ES-I3 (cell line): ENCODE measurements at regions not wholly inside any gene's neighbourhood (a gene's known extent, or its start where the extent isn't known, plus 50 kb on each side); places are given as distances from the start of the nearest gene placed in this dataset.
"Not testable (repeated sequence)": the region's sequence is repeated elsewhere in the genome, so short reads cannot be mapped to it uniquely, and the experiment has no call there.

Source experiments
- H3K36me3 ChIP-seq: 2 replicates; pipeline ENCODE4 v1.6.1; 2013; ENCODE audit warnings: mild to moderate bottlenecking, low read length, control low read depth, moderate library complexity; ENCODE audit not compliant: insufficient read depth
- H3K4me1 ChIP-seq: 2 replicates; pipeline ENCODE4 v1.6.1; 2013; ENCODE audit warnings: mild to moderate bottlenecking, control low read depth, low read length; ENCODE audit not compliant: insufficient read depth
- H3K9ac ChIP-seq: 2 replicates; pipeline ENCODE4 v1.6.1; 2013; ENCODE audit warnings: low read depth, mild to moderate bottlenecking, low read length, moderate library complexity
- H3K9me3 ChIP-seq: 2 replicates; pipeline ENCODE4 v1.6.1; 2013; ENCODE audit warnings: mild to moderate bottlenecking, low read length, moderate library complexity; ENCODE audit not compliant: control insufficient read depth, insufficient read depth

DNA sequence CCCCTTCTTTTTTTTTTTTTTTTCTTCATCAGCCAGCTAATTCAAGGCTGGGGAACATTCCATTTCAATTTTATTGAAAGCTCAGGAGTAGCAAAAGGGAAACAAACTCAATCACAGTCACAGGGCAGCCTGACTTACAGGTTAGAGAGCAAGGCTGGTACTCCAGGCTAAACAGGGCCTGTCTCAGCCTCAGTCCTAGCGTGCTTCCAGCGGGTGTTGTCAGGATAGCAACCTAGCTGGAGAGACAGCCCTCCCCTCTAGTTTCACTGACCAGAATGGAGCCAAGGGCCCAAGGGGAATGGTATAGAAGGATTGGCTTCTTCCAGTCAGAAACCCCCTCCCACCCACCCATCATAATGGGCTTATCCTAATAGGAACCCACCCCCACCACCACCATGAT lies 132.9 kb downstream of the PXDC1 start:
- no peaks in the 10 kb centered on the region for H3K36me3 ChIP-seq
- peaks cover 2% of the 10 kb centered on the region; the same call in 1 of the 2 replicates for H3K4me1 ChIP-seq
- no peak overlapping the region for H3K9ac ChIP-seq
- H3K9me3 ChIP-seq: no peaks in the 10 kb centered on the region

DNA sequence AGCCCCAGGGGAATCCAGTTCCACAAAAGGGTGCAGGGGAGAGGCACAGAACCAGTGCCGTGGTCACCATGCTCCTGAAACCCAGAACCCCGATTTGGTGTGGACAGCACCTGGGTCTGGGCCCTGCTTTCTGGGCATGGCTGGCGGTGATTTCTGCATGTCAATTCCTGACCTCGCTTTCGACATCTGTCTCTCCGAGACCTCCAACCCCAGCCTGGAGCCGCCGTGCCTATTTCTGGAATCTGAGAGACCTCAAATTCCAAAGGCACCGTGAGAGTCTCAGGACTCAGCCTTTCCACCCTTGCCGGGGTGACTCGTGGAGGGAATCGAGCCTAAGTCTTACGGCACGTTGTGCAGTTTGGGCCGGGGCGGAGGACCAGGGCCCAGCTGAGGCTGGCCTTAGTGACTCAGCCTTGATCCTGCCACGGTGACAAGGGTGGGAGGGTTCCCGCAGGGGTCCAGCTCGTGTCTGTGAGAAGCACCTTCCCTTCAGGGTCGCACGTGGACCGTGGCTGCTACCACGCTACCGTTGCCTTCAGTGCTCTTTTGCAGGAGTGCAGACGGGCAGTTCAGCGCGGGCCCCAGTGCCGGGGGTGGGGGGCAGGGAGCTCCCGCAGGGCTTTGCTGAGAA lies 133.7 kb downstream of the PXDC1 start:
- Histone ChIP-seq H3K9ac (no peak overlapping the region), H3K9me3 (no peaks in the 10 kb centered on the region)

DNA sequence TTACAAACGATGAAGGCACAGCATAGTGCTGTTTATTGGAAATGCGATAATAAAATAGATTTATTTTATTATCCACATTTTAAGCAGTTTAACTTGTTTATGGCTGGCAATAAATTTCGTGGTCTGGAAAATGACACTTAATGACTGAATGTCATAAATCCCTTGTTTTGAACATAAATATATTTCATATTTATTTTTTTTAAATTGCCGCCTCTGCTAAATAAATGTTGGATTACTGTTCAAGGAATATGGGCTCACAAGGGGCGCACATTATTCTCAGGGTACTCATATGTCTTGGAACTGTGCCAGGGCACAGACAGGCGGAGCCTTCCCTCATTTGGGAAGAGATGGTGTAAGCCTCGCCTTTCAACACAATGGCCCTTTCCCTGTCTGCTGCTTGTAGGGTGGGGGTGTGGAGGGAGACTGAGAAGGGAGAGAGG lies 134.3 kb downstream of the PXDC1 start:
- Histone ChIP-seq H3K36me3 (no peaks in the 10 kb centered on the region), H3K9me3 (no peaks in the 10 kb centered on the region), H3K4me1 (peaks cover 5% of the 10 kb centered on the region), H3K9ac (no peak overlapping the region)

More for the DNA sequence above, 133.7 kb downstream of the PXDC1 start:
- no peaks in the 10 kb centered on the region for H3K36me3 ChIP-seq
- H3K4me1 ChIP-seq: no peaks in the 10 kb centered on the region

DNA sequence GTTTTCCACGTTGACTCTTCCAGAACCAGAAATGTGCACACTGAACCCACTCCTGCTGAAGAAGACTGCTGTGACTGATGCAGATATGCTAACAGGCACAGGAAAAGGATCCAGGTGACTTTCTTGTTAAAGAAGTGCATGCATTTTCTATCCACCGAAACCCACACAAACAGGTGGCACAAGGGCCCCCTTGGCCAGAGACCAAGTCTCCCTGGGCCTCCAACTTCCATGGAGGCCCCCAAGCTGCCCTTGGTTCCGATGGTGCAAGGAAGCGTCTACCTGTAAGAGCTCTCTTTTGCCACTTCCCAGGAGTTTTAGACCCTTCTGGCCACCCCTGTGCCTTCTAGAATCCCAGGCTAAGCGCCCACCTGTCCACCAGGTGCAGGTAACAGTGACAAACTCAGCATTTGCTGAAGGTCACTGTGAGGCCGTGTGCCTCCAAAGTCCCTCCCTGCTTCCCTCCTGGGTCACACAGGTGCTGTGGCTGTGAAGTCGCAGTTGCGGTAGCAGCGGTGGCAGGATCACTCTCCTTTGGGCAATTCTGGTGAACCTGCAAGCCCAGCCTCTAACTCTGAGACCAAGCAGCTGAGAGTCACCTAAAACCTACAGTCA lies 134.8 kb downstream of the PXDC1 start:
- Histone ChIP-seq H3K4me1 (peaks cover 7% of the 10 kb centered on the region), H3K9ac (no peak overlapping the region), H3K9me3 (no peaks in the 10 kb centered on the region), H3K36me3 (no peaks in the 10 kb centered on the region)

DNA sequence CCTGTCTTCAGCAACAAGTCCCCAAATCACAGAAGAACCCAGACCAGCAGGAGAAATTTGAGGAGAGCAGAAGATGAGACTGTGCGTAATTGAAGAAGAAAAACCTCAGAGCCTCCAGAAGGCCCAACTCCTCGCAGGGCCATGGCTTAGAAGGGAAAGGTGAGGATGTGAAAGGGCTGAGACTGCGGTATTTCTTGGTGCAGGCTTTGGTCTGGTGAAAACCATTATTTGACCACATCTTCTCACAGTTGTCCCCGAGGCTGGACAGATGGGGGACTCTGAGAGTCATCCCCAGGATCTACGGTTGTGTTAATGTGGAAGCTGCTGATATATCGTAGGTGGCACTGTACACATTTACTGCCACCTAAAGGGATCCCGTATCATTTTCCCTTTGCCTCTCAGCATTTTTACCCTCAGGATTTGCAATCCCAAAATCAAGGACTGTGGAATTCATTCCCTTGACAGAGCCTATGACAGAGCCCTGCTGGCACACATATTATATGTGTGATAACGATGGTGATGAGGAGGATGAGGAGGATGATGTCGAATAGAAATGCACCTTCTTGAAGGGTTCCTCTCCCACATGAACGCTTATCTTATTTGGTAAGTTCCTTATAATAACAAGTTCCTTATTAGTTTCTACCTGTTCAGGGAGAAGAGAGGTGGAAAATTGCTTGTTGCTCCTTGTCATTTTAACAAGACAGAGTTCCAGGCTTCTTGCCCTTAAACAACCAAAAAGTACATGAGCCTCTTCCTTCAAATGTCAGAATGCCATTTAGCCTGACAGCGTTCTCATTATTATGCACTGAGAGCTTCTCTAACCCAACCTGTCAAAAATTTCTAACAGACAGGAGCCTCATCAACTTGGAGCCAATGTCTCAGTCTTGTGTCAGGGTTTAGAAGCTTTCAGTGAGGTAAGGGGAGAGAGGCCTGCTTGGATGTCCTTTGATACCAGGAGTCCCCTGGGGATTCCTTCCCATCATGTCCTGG lies 135.8 kb downstream of the PXDC1 start:
- H3K9me3 ChIP-seq: no peaks in the 10 kb centered on the region
- peaks cover 7% of the 10 kb centered on the region for H3K4me1 ChIP-seq

DNA sequence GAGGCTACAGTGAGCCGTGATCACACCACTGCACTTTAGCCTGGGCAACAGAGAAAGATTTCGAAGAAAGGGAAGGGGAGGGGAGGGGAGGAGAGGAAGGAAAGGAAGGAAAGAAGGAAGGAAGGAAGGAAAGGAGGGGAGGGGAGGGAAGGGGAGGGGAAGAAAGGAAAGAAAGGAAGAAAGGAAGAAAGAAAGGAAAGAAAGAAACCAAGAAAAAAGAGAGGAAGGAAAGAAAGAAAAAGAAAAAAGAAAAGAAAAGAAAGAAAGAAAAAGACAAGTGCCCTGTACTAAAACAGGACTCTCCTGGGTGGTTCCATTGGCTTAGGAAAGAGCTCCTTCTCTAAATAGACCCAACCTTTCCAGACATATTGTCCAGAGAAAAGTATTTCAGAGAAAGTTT lies 136.6 kb downstream of the PXDC1 start:
- H3K9ac ChIP-seq: no peak overlapping the region
- peaks cover 7% of the 10 kb centered on the region for H3K4me1 ChIP-seq
- H3K9me3 ChIP-seq: no peaks in the 10 kb centered on the region
- no peaks in the 10 kb centered on the region for H3K36me3 ChIP-seq

More for the DNA sequence above, 135.8 kb downstream of the PXDC1 start:
- Histone ChIP-seq H3K9ac (no peak overlapping the region), H3K36me3 (no peaks in the 10 kb centered on the region)

DNA sequence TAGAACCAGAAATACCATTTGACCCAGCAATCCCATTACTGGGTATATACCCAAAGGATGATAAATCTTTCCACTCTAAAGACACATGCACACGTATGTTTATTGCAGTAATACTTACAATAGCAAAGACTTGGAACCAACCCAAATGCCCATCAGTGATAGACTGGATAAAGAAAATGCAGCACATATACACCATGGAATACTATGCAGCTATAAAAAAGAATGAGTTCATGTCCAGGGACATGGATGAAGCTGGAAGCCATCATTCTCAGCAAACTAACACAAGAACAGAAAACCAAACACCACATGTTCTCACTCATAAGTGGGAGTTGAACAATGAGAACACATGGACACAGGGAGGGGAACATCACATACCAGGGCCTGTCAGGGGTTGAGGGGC lies 137.9 kb downstream of the PXDC1 start:
- H3K9me3 ChIP-seq, H3K4me1 ChIP-seq, H3K9ac ChIP-seq, H3K36me3 ChIP-seq: not testable (repeated sequence)

DNA sequence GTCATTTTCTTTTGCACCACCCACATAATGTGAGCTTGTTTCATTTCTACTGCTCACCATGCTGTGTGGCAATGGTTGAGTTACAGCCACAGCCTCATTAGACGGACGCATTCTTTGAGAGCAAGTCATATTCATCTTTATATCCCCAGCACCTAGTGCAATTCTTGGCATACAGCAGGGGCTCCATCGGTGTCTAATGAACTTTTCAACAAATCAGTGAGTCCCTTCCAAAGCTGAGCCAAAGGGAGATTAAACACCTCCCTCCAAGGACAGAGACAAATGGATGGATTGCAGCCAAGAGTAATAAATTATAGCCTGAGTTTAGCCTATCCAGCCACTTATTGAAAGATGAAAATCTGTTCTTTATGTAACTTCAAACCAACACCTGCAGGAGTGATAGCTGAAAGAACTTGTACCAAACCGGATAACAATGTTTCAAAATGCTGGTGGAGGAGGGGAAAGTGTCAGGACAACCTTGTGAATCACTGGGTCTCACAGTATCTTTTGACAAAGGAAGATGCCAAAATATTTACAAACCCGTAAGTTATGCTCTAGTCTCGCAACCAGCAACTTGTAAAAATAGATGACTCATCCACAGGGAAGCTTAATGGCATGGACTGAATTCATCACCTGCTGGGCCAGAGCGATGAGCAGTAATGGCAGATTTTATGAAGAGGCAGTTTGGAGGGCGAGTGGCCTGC lies 139.0 kb downstream of the PXDC1 start:
- Histone ChIP-seq H3K4me1 (peaks cover 7% of the 10 kb centered on the region), H3K9ac (no peak overlapping the region), H3K36me3 (no peaks in the 10 kb centered on the region), H3K9me3 (no peaks in the 10 kb centered on the region)

DNA sequence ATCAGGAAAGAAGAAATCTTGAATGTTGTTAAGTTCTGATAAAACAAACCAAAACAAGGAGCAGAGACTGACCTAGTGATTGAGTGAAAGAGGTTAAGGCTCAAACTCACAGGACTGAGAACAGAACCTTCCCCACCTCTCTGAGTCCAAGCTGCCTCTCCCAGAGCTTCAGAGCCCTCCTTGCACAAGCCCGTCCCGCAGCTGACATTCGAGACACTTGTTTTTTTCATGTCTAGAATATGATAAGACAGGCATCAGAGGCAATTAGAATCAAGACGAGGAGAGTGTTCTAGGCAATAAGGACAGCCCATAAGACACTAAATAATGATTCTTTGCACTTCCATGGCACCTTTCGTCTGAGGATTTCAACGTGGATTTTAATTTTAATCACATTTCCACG lies 140.6 kb downstream of the PXDC1 start:
- peaks cover 7% of the 10 kb centered on the region for H3K4me1 ChIP-seq

DNA sequence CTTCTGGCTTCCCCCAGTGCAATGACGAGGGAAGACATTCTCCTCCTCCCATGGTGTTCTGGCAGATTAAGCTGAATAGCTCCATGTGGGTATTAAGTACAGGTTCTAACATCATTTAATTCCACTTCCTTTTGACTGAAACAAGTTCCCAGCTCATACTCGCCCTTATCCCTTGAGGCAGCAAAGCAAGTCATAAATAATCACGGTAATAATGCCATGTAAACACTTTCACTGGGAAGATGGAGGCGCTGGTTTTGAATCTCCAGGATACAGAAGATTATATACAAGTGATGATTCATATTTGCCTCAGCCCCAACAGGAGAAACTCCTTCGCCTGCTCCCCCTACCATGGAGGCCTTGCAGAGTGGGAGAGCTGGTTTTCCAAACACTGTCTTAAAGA lies 141.3 kb downstream of the PXDC1 start:
- peaks cover 7% of the 10 kb centered on the region for H3K4me1 ChIP-seq
- no peaks in the 10 kb centered on the region for H3K36me3 ChIP-seq
- no peak overlapping the region for H3K9ac ChIP-seq
- H3K9me3 ChIP-seq: no peaks in the 10 kb centered on the region

More for the DNA sequence above, 140.6 kb downstream of the PXDC1 start:
- H3K9me3 ChIP-seq: no peaks in the 10 kb centered on the region
- H3K9ac ChIP-seq: no peak overlapping the region
- no peaks in the 10 kb centered on the region for H3K36me3 ChIP-seq

DNA sequence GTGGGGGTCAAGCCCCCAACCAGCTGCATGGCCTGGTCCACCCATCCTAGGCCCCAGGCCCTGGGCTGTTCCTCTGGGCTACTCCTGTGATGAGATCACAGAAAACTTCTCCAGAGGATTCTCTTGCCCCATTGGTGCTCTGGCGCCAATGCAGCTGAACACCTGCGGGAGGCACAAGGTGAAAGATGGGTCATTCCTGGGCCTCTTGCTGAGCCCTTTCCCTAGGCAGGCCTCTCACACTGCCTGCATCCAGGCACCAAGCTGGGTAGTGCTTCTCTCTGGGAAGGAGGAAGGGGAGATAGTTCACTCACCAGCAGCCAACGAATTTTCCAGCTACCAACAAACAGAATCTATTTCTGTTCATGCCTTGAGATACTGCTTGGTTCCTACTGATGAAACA lies 142.1 kb downstream of the PXDC1 start:
- Histone ChIP-seq H3K36me3 (no peaks in the 10 kb centered on the region), H3K9ac (no peak overlapping the region), H3K9me3 (no peaks in the 10 kb centered on the region), H3K4me1 (peaks cover 7% of the 10 kb centered on the region)

DNA sequence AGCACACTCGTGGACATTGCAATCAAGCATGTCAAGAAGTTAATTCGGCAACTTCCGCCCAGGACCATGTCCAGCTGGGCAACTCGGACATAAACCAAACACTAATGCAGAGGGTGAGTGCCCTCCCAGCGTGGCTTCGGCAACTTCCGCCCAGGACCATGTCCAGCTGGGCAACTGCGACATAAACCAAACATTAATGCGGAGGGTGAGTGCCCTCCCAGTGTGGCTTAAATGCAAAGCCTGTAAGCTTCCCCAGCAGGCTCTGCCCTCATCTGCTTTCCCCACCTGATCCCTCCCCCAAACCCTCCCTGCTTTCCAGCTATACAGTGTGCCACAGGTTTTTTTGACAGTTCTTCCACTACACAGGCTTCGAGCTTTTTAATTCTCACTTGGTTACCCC lies 143.4 kb downstream of the PXDC1 start:
- peaks cover 7% of the 10 kb centered on the region for H3K4me1 ChIP-seq
- no peak overlapping the region for H3K9ac ChIP-seq
- no peaks in the 10 kb centered on the region for H3K9me3 ChIP-seq
- no peaks in the 10 kb centered on the region for H3K36me3 ChIP-seq

DNA sequence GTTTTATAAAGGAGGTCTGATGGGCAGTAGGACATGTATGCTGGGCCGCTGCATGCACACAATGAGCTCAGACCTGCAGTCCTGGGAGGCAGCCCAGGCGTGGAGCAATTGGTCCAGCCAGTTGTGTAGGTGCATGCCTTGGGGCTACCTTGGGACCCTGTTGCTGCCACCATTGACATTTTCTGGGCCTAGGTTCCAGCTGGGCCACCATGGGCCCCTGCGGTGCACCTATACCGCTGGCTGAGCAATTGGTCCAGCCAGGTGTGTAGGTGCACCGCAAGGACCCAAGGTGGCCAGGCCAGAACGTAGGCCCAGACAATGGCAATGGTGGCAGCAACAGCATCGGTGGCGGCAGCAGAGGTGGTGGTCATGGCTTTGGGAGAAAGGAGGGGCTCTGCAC lies 143.9 kb downstream of the PXDC1 start:
- no peaks in the 10 kb centered on the region for H3K9me3 ChIP-seq
- no peaks in the 10 kb centered on the region for H3K36me3 ChIP-seq
- peaks cover 6% of the 10 kb centered on the region for H3K4me1 ChIP-seq
- no peak overlapping the region for H3K9ac ChIP-seq

DNA sequence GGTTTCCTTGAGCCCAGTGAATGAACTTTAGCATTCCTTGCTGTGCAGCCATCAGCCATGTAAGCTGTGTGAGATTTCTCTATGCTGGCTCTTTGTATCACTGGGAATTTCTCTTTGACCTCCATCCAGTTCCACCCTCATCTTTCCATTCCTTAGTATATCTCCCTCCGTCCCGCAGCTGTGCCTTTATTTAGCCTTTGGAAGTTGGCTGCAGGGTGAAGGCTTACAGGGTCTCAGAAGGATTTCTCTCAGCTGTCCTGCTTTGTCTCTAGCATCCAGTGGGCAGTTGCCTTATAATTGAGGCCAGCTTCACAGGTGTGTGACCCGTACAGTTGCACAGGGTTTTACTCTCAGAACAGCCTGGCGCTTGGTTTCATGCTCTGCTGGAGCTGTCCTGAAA lies 144.3 kb downstream of the PXDC1 start:
- no peak overlapping the region for H3K9ac ChIP-seq
- H3K36me3 ChIP-seq: no peaks in the 10 kb centered on the region
- H3K9me3 ChIP-seq: no peaks in the 10 kb centered on the region
- H3K4me1 ChIP-seq: peaks cover 2% of the 10 kb centered on the region
